ENCODE measurements at regions not wholly inside any gene's neighbourhood (a gene's known extent, or its start where the extent isn't known, plus 50 kb on each side); places are given as distances from the start of the nearest gene placed in this dataset.

DNA sequence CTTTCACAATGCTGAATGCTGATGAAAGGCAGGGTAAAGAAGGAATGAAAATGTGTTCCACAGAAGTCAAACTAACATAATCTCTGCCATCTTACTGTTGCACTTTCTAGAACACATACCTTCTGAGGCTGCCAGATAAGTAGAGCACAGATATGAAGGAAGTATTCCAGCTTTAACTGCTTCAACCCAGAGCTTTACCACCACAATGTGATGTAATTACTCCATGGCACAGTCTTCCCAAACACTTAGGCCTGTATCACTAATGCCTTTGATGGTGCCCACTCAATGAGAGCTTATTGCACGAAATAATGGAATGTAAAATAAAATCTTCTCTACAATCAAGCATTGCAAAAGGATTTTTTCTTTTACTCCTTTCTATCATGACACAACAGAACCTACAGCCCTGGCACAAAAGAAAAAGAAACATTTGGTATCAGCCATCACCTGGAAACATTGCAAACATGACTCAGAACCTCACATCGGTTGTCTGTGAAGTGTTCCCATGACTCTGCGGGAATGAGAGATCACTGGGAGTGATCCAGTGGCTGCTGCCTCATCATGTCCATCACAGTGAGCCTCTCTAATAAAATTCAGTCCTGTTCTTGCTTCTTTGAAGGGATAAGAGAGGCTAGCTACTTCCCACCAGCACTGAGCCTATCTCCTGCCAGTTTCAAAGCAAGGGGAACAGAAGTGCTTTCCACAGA lies 385.8 kb downstream of the EFNA5 start:
- no peak overlapping the region for H3K9ac ChIP-seq
- no peaks in the 10 kb centered on the region for H4K20me1 ChIP-seq
- no peaks in the 10 kb centered on the region for H3K36me3 ChIP-seq
- TF ChIP-seq Cebpa-rat (IDR thresholded peaks at IDR 0.05) = no peak
- H3K4me2 ChIP-seq = no peak overlapping the region
- H3K27me3 ChIP-seq = no peaks in the 10 kb centered on the region
- H3K9me3 ChIP-seq = no peaks in the 10 kb centered on the region
- H3K27ac ChIP-seq = no peak overlapping the region
- peaks cover 9% of the 10 kb centered on the region; the same call in 1 of the 2 replicates for H3K4me1 ChIP-seq
- H3K4me3 ChIP-seq = no peak overlapping the region

DNA sequence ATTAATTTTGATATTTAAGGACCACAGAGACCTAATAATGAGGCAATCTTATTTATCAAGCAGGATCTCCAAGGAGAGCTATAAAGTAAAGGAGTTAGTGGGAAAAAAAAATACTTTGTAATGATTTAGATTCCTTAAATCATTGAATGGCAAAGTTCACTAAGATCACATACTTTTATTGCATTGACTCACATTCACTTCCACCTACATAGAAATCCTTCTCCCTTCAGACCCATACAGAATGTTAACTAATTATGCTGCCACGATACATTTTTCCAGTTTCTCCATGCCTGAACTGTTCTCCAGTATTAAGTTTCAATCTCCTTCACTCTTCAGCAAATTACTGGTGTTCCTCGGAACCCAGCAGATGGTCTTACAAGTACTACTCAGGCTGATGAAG lies 388.7 kb downstream of the EFNA5 start:
- no peak overlapping the region for H3K9ac ChIP-seq
- TF ChIP-seq Cebpa-rat (IDR thresholded peaks at IDR 0.05) = no peak
- H4K20me1 ChIP-seq = no peaks in the 10 kb centered on the region
- H3K4me1 ChIP-seq = no peaks in the 10 kb centered on the region
- H3K4me2 ChIP-seq = no peak overlapping the region
- no peaks in the 10 kb centered on the region for H3K9me3 ChIP-seq
- H3K27ac ChIP-seq = no peak overlapping the region
- H3K27me3 ChIP-seq = no peaks in the 10 kb centered on the region
- no peak overlapping the region for H3K4me3 ChIP-seq
- H3K36me3 ChIP-seq = no peaks in the 10 kb centered on the region

- Histone ChIP-seq H3K27ac (no peak overlapping the region), H3K9ac (no peak overlapping the region), H4K20me1 (no peaks in the 10 kb centered on the region), H3K36me3 (no peaks in the 10 kb centered on the region), H3K4me1 (no peaks in the 10 kb centered on the region), H3K27me3 (no peaks in the 10 kb centered on the region), H3K4me2 (no peak overlapping the region), H3K9me3 (no peaks in the 10 kb centered on the region), H3K4me3 (no peak overlapping the region)
- no peak for TF ChIP-seq Cebpa-rat (IDR thresholded peaks at IDR 0.05)
Observed at GRCh38 chr5:107278774-107279173, 392.0 kb downstream of the EFNA5 start.

DNA sequence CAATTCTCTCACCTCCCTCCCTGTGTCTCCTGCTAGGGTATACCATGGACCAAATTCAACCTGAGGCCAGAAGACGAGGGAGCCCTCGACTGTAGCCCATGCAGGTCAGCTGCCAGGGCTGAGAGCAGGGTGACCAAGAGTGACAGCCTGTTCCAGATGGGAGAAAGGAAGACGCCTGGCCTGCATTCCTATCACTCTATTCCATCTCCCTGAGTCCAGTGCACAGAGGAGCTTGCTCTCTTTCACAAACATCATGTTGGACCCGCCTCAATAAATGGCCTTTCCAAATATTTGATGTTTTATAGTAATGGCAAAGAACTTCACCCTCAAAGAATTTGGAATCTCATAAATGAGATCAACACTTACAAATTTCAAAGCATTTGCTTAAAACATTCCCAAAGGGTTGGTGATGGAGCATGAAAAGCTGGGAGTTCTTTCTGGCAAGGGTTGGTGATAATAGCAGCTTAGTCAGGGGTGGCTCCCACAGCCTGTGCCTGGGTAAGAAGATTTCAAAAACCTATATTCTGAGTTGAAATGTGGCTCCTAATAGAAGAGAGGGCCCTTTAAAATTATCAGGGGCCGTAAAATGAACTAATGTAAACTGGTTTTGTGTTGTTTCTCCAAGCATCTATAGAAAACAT lies 393.1 kb downstream of the EFNA5 start:
- Histone ChIP-seq H3K36me3 (no peaks in the 10 kb centered on the region), H3K4me1 (no peaks in the 10 kb centered on the region), H4K20me1 (no peaks in the 10 kb centered on the region), H3K4me3 (no peak overlapping the region), H3K27me3 (no peaks in the 10 kb centered on the region), H3K9me3 (no peaks in the 10 kb centered on the region), H3K27ac (no peak overlapping the region), H3K4me2 (no peak overlapping the region), H3K9ac (no peak overlapping the region)
- TF ChIP-seq Cebpa-rat (IDR thresholded peaks at IDR 0.05) = no peak

DNA sequence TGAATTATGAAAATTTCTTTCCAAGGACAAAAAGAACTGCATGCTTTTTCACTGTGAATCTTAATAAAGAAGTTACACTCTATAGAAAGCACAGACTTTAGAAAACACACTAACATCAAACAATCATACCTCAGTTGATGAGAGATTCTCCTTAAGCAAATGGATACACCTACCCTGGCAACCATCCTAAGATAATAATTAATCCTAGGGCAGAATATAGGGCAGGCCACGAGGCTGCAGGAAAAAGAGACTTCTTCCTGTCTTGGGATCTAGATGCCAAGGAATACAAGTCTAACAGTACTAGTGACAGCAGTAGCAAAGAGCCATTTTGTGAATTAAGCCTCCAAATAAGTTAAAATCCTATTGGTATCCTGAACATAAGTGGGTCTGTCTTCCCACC lies 395.4 kb downstream of the EFNA5 start:
- Histone ChIP-seq H3K9ac (no peak overlapping the region), H3K27me3 (no peaks in the 10 kb centered on the region), H3K4me3 (no peak overlapping the region), H3K27ac (no peak overlapping the region), H3K4me1 (no peaks in the 10 kb centered on the region), H4K20me1 (no peaks in the 10 kb centered on the region), H3K4me2 (no peak overlapping the region), H3K9me3 (no peaks in the 10 kb centered on the region), H3K36me3 (no peaks in the 10 kb centered on the region)
- TF ChIP-seq Cebpa-rat (IDR thresholded peaks at IDR 0.05) = no peak

DNA sequence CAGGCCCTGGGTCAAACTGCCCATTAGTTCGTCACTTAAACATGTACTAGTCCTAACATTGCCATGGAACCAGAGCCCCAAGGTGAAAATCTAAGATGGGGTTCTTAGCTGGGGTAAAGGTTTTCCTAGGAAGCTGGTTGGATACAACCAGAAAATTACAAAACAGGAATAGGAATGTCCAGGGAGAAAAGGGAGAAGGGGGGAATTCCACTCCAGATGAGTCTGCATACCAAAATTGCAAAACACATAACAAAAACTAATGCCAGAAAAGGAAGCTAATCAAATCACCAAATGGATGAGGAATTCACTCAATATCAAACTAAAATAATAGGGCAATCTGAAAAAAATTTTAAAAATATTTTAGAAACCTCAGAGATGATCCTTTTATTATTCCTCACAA lies 396.2 kb downstream of the EFNA5 start:
- H3K4me2 ChIP-seq = no peak overlapping the region
- no peak overlapping the region for H3K4me3 ChIP-seq
- no peaks in the 10 kb centered on the region for H3K36me3 ChIP-seq
- H3K9me3 ChIP-seq = no peaks in the 10 kb centered on the region
- H3K4me1 ChIP-seq = no peaks in the 10 kb centered on the region
- H3K9ac ChIP-seq = no peak overlapping the region
- H3K27ac ChIP-seq = no peak overlapping the region
- no peaks in the 10 kb centered on the region for H3K27me3 ChIP-seq
- TF ChIP-seq Cebpa-rat (IDR thresholded peaks at IDR 0.05) = no peak
- no peaks in the 10 kb centered on the region for H4K20me1 ChIP-seq

DNA sequence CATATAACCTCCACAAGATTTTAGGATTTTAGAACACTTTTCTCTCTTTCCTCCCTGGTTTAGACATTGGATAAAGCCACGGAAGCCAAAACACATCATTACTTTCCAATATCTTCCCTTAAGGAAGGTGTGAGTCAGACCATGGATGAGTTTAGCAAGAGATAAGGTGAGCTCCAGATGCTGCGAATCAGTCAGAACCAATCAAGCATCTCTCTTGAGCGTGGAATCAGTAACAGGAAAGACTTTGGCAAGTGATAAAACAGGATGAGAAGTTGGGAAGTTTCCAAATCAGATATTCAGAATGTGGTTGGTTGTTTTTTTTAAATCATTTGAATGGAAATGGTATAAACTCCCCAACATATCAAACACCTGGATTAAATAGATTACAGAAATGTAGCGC lies 397.8 kb downstream of the EFNA5 start:
- Histone ChIP-seq H3K4me1 (no peaks in the 10 kb centered on the region), H3K9ac (no peak overlapping the region), H3K36me3 (no peaks in the 10 kb centered on the region), H4K20me1 (no peaks in the 10 kb centered on the region), H3K9me3 (no peaks in the 10 kb centered on the region), H3K4me3 (no peak overlapping the region), H3K27me3 (no peaks in the 10 kb centered on the region), H3K27ac (no peak overlapping the region), H3K4me2 (no peak overlapping the region)
- TF ChIP-seq Cebpa-rat (IDR thresholded peaks at IDR 0.05) = no peak

- Histone ChIP-seq H3K36me3 (no peaks in the 10 kb centered on the region), H3K27ac (no peak overlapping the region), H3K9me3 (no peaks in the 10 kb centered on the region), H3K4me1 (no peaks in the 10 kb centered on the region), H3K4me3 (no peak overlapping the region), H3K9ac (no peak overlapping the region), H4K20me1 (no peaks in the 10 kb centered on the region), H3K4me2 (no peak overlapping the region), H3K27me3 (no peaks in the 10 kb centered on the region)
- no peak for TF ChIP-seq Cebpa-rat (IDR thresholded peaks at IDR 0.05)
Observed at GRCh38 chr5:107272509-107272908, 398.2 kb downstream of the EFNA5 start.

DNA sequence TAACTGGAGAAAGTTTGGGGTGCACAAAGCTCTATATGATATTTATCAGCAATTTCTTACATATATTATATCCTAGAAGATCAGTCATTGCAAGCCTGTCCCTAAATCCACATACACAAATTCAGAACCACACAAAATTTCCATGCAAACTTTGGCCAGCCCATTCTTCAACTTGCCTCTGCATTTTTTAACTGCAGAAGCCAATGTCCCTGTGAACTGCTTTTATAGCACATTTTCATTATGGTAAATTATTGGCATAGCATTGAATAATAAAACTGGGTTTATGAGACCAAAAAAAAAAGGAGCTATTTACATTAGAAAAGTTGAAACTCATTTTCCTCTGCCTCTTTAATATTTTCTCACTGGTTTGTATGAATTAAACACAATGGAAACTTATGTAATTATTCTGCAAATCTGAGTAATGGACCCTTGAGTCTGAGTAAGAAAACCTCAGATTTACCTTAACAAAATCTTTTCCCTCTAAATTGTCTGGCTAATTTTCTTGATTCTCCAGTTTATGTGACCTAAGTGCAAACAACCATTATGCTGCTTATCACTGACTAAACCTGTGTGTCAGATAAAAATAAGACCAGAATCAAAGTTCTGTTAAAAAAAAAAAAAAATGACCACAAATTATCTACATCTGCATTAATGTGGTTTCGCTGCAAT lies 398.9 kb downstream of the EFNA5 start:
- Histone ChIP-seq H3K36me3 (no peaks in the 10 kb centered on the region), H3K4me2 (no peak overlapping the region), H4K20me1 (no peaks in the 10 kb centered on the region), H3K9ac (no peak overlapping the region), H3K4me1 (no peaks in the 10 kb centered on the region), H3K27ac (no peak overlapping the region), H3K4me3 (no peak overlapping the region), H3K27me3 (no peaks in the 10 kb centered on the region), H3K9me3 (no peaks in the 10 kb centered on the region)
- TF ChIP-seq Cebpa-rat (IDR thresholded peaks at IDR 0.05) = no peak

DNA sequence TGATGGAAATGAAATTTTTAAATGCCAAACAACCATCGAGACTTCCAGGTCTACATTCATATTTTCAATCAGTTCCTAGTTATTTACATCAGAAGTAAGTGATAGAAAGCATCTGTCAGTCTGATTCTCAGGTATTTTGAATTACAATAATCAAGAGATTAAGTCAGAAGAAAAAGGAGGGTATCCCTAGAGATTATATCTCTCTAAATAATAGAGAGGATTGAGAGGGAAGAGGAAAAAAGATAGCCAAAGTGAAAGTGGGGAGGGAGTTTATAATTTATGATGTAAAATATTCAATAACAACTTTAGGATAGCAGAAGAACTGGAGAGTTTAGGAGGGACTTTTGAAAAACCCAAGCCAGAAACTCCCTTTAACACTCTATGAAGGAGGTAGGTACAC lies 400.2 kb downstream of the EFNA5 start:
- H3K36me3 ChIP-seq = no peaks in the 10 kb centered on the region
- no peak overlapping the region for H3K9ac ChIP-seq
- no peak for TF ChIP-seq Cebpa-rat (IDR thresholded peaks at IDR 0.05)
- H3K4me3 ChIP-seq = no peak overlapping the region
- no peaks in the 10 kb centered on the region for H3K4me1 ChIP-seq
- H3K27ac ChIP-seq = no peak overlapping the region
- H3K9me3 ChIP-seq = no peaks in the 10 kb centered on the region
- H3K4me2 ChIP-seq = no peak overlapping the region
- H4K20me1 ChIP-seq = no peaks in the 10 kb centered on the region
- H3K27me3 ChIP-seq = no peaks in the 10 kb centered on the region
